ENCODE measurements at regions not wholly inside any gene's neighbourhood (a gene's known extent, or its start where the extent isn't known, plus 50 kb on each side); places are given as distances from the start of the nearest gene placed in this dataset.

- in situ Hi-C loops (cut with HindIII; ENCODE audit: low sequenced_read_pairs), result no loop called here
- TF ChIP-seq, protein P1, sequence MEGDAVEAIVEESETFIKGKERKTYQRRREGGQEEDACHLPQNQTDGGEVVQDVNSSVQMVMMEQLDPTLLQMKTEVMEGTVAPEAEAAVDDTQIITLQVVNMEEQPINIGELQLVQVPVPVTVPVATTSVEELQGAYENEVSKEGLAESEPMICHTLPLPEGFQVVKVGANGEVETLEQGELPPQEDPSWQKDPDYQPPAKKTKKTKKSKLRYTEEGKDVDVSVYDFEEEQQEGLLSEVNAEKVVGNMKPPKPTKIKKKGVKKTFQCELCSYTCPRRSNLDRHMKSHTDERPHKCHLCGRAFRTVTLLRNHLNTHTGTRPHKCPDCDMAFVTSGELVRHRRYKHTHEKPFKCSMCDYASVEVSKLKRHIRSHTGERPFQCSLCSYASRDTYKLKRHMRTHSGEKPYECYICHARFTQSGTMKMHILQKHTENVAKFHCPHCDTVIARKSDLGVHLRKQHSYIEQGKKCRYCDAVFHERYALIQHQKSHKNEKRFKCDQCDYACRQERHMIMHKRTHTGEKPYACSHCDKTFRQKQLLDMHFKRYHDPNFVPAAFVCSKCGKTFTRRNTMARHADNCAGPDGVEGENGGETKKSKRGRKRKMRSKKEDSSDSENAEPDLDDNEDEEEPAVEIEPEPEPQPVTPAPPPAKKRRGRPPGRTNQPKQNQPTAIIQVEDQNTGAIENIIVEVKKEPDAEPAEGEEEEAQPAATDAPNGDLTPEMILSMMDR (IDR thresholded peaks at IDR 0.05; ENCODE audit: low read depth, low read length, missing control alignments), result no peak
- DNase-seq (ENCODE audit: low read depth), result no peak
- no peak overlapping the region for H3K4me3 ChIP-seq (ENCODE audit: low read depth, low read length)
Measured at GRCh38 chr3:74360406-74360805, 254.1 kb downstream of the CNTN3 start.

DNA sequence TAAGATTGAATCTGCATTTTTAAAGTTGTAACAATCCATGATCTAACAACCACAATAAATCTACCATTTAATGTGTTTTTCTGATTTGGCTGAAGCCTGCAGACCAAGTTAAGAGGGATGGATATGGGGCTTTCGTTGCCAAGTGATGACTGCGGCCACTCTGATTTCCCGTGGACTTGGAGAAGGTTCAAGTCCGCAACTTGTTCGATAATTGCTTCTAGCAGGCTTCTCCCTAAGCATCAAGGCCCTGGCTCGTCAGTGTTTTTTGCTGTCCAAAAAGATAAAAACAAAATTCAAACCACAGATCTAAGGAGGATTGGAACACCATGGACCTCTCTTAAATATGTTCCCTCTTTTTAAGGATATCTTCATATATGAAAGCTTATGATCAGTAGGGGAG is 256.6 kb downstream of the CNTN3 start:
- in situ Hi-C loops (cut with HindIII; ENCODE audit: low sequenced_read_pairs), result no loop called here
- TF ChIP-seq, protein P1 (IDR thresholded peaks at IDR 0.05; ENCODE audit: low read depth, low read length, missing control alignments), result no peak
- no peak for DNase-seq (ENCODE audit: low read depth)
- no peak overlapping the region for H3K4me3 ChIP-seq (ENCODE audit: low read depth, low read length)

DNA sequence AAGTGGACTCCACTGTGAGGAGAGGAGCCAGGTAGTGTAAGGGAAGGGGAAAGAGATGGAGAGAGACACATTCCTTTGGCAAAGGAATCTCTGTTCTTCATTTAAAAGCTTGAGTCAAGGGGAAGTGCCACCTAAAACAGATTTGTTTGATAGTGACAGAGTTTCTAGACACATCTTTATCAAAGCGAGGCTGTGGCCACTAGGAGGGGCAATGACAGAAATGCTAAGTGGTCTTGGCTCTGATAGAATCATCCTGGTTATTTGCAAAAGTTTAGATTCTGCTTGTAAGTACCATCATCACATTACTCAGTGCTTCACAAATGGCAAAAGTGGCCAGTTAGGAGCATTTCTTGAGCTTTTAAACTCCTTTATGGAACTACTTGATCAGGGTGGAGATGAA is 261.4 kb downstream of the CNTN3 start:
- H3K4me3 ChIP-seq (ENCODE audit: low read depth, low read length), result no peak overlapping the region
- no peak for DNase-seq (ENCODE audit: low read depth)
- in situ Hi-C loops (cut with HindIII; ENCODE audit: low sequenced_read_pairs), result no loop called here
- TF ChIP-seq, protein P1 (IDR thresholded peaks at IDR 0.05; ENCODE audit: low read depth, low read length, missing control alignments), result no peak

DNA sequence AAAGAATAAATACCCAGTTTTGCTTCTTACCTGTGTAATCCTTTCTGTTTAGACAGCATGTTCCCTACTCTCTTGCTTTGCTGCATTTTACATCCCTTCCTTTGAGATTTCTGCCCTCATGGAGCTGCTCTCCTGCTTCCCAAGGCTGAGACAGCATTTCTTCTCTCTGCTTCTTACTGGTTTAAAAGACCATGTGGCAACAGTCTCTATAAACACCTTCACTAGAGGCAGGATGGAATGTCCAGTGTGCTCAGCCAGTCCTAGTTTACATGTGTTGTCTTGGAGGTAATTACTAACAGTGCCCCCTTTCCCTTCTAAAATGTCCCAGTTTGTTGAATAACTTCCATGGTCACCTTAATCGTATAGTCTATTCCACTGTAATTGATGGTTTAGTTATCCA is 262.3 kb downstream of the CNTN3 start:
- in situ Hi-C loops (cut with HindIII; ENCODE audit: low sequenced_read_pairs), result no loop called here
- TF ChIP-seq, protein P1 (IDR thresholded peaks at IDR 0.05; ENCODE audit: low read depth, low read length, missing control alignments), result no peak
- no peak overlapping the region for H3K4me3 ChIP-seq (ENCODE audit: low read depth, low read length)
- no peak for DNase-seq (ENCODE audit: low read depth)

- DNase-seq (ENCODE audit: low read depth), result no peak
- in situ Hi-C loops (cut with HindIII; ENCODE audit: low sequenced_read_pairs), result no loop called here
- TF ChIP-seq, protein P1 (IDR thresholded peaks at IDR 0.05; ENCODE audit: low read depth, low read length, missing control alignments), result no peak
- no peak overlapping the region for H3K4me3 ChIP-seq (ENCODE audit: low read depth, low read length)
Measured at GRCh38 chr3:74351213-74351612, 263.2 kb downstream of the CNTN3 start.

DNA sequence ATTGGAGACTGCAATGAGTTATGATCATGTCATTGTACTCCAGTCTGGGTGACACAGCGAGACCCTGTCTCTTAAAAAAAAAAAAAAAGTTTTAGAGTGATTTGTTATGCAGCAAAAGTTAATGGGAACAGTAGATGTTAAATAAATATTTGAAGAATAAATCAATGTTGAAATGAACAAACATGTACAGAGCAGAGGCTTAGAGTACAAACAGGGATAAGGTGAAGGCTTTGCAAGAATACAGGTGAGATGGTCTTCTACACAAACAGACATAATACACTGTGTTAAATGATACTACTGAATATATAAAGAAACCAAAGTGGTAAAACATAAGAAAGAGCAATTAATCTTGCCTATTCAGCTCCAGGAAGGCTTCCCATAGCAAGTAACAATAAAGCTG is 265.4 kb downstream of the CNTN3 start:
- DNase-seq (ENCODE audit: low read depth), result no peak
- in situ Hi-C loops (cut with HindIII; ENCODE audit: low sequenced_read_pairs), result no loop called here
- TF ChIP-seq, protein P1 (IDR thresholded peaks at IDR 0.05; ENCODE audit: low read depth, low read length, missing control alignments), result no peak
- H3K4me3 ChIP-seq (ENCODE audit: low read depth, low read length), result no peak overlapping the region

All from astrocyte of the cerebellum (primary cell).